22Rv1 (cell line): ENCODE measurements at regions not wholly inside any gene's neighbourhood (a gene's known extent, or its start where the extent isn't known, plus 50 kb on each side); places are given as distances from the start of the nearest gene placed in this dataset.

Source experiments
- CTCF ChIP-seq: fragments of 450-650 bp; IDR thresholded peaks from 2 replicates; pipeline ENCODE4 v1.5.1; 2017; ENCODE audit warnings: mild to moderate bottlenecking
- ZFX ChIP-seq: fragments of 450-650 bp; IDR thresholded peaks from 2 replicates; pipeline ENCODE4 v1.6.1; 2017; ENCODE audit warnings: antibody characterized with exemption, borderline replicate concordance

- TF ChIP-seq CTCF, result no peak
- TF ChIP-seq ZFX, result no peak
Observed at GRCh38 chr15:53305101-53305500, 454.4 kb downstream of the WDR72 start.
